GM23248 (cell line): ENCODE measurements at regions not wholly inside any gene's neighbourhood (a gene's known extent, or its start where the extent isn't known, plus 50 kb on each side); places are given as distances from the start of the nearest gene placed in this dataset.

Source experiments
- DNase-seq: peaks from one replicate; pipeline ENCODE4 v3.0.0-alpha.2; 2015
- H2AFZ ChIP-seq: fragments of 200-600 bp; sonication (generic); 2 replicates; pipeline ENCODE4 v1.6.1; 2016; ENCODE audit warnings: antibody characterized with exemption
- H3F3A ChIP-seq: fragments of 200-600 bp; sonication (generic); 2 replicates; pipeline ENCODE4 v1.6.1; 2016; ENCODE audit warnings: mild to moderate bottlenecking, antibody characterized with exemption, mixed run types; ENCODE audit not compliant: insufficient read depth
- H3K27ac ChIP-seq: fragments of 200-600 bp; sonication (generic); 2 replicates; pipeline ENCODE4 v1.5.1; 2016; ENCODE audit warnings: mild to moderate bottlenecking
- H3K27me3 ChIP-seq: fragments of 200-600 bp; sonication (generic); replicated peaks from 2 replicates; pipeline ENCODE4 v1.6.1; 2016; ENCODE audit warnings: mild to moderate bottlenecking; ENCODE audit not compliant: insufficient read depth
- H3K36me3 ChIP-seq: fragments of 200-600 bp; sonication (generic); 2 replicates; pipeline ENCODE4 v1.6.1; 2016; ENCODE audit warnings: low read depth, mild to moderate bottlenecking
- H3K4me1 ChIP-seq: fragments of 200-600 bp; sonication (generic); 2 replicates; pipeline ENCODE4 v1.6.1; 2016; ENCODE audit warnings: mild to moderate bottlenecking; ENCODE audit not compliant: insufficient read depth
- H3K4me2 ChIP-seq: fragments of 200-600 bp; sonication (generic); one replicate; pipeline ENCODE4 v1.6.1; 2016; ENCODE audit warnings: mild to moderate bottlenecking; ENCODE audit not compliant: unreplicated experiment
- H3K4me3 ChIP-seq: fragments of 200-600 bp; sonication (generic); 2 replicates; pipeline ENCODE4 v1.5.1; 2016; ENCODE audit warnings: mild to moderate bottlenecking
- H3K79me2 ChIP-seq: fragments of 200-600 bp; sonication (generic); 2 replicates; pipeline ENCODE4 v1.6.1; 2016; ENCODE audit warnings: mild to moderate bottlenecking; ENCODE audit not compliant: insufficient read depth
- H3K9ac ChIP-seq: fragments of 200-600 bp; sonication (generic); 2 replicates; pipeline ENCODE4 v1.6.1; 2016; ENCODE audit warnings: mild to moderate bottlenecking
- H3K9me2 ChIP-seq: fragments of 200-600 bp; sonication (generic); 2 replicates; pipeline ENCODE4 v1.6.1; 2016; ENCODE audit warnings: mixed run types, mild to moderate bottlenecking, moderate library complexity; ENCODE audit not compliant: insufficient read depth
- H3K9me3 ChIP-seq: fragments of 200-600 bp; sonication (generic); one replicate; pipeline ENCODE4 v1.6.1; 2017; ENCODE audit warnings: low read depth
- H4K20me1 ChIP-seq: fragments of 200-600 bp; sonication (generic); 2 replicates; pipeline ENCODE4 v1.6.0; 2016; ENCODE audit not compliant: insufficient read depth
- EZH2 ChIP-seq: fragments of 200-600 bp; sonication (generic); IDR thresholded peaks from 2 replicates; pipeline ENCODE4 v1.6.1; 2018; ENCODE audit warnings: antibody characterized with exemption, mild to moderate bottlenecking; ENCODE audit not compliant: insufficient read depth, poor library complexity, severe bottlenecking
- EZH2phosphoT487 ChIP-seq: fragments of 200-600 bp; sonication (generic); IDR thresholded peaks from 2 replicates; pipeline ENCODE4 v1.6.1; 2018; ENCODE audit warnings: antibody characterized with exemption, moderate library complexity, mild to moderate bottlenecking, low read depth; ENCODE audit not compliant: insufficient read depth
- WGBS, 2 experiments: methylation state at CpG; one replicate each; pipeline ENCODE4 v1.1.6; 2015 to 2017; ENCODE audit warnings: low lambda C conversion rate in 2 of 2, low coverage in 1 of 2; ENCODE audit errors: missing lambda C conversion rate in 2 of 2; 5-methylcytosine and 5-hydroxymethylcytosine counted together
- in situ Hi-C: fragments of 300-500 bp; cut with MboI; formaldehyde crosslinking; loops from 2 replicates; pipeline ENCODE4 v1.15.0; 2020

DNA sequence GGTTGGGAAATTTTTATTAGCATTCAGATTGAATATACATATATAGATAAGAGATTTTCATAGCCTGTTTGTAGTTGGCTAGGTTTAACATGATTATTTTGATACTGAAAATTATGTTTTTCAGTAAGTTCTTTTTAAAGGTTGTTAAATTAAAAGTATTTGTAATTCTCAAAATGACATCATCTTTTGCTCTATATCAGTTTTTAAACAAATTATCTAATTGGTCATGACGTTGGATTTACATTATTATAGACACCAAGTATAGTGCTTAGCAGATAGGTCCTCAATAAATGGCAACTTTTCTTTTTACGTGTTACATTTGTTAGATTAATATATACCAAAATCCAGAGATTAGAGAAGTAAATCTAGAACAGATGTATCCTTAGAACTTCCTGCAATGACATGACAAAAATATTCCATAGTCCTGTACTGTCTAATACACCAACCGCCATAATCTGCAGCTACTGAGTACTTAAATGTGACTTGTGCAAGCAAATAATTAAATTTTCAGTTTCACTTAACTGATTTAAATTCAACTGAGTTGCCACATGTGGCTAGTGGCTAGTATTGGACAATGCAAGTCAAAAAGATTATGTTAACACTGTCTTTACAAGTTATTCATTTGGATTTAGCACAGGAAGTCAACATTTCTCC, 1613.1 kb upstream of the TENM3 start:
- H3K79me2 ChIP-seq = no peaks in the 10 kb centered on the region
- DNase-seq = no peak
- H3K4me2 ChIP-seq = no peak overlapping the region
- H3K27ac ChIP-seq = no peak overlapping the region
- no peaks in the 10 kb centered on the region for H3K4me1 ChIP-seq
- H3K9me2 ChIP-seq = no peaks in the 10 kb centered on the region
- H3F3A ChIP-seq = no peaks in the 10 kb centered on the region
- no peak overlapping the region for H2AFZ ChIP-seq
- H3K27me3 ChIP-seq = no peaks in the 10 kb centered on the region
- no peaks in the 10 kb centered on the region for H4K20me1 ChIP-seq
- no peak for TF ChIP-seq EZH2phosphoT487
- no peak for TF ChIP-seq EZH2
- H3K9me3 ChIP-seq = no peaks in the 10 kb centered on the region
- H3K4me3 ChIP-seq = no peak overlapping the region
- WGBS, 2 experiments = 10% methylated on average over 3 of the region's 3 CpGs
- in situ Hi-C loops = no loop called here
- no peaks in the 10 kb centered on the region for H3K36me3 ChIP-seq
- no peak overlapping the region for H3K9ac ChIP-seq

GRCh38 chr4:180634306-180634705, 1608.9 kb upstream of the TENM3 start:
- H3K36me3 ChIP-seq = no peaks in the 10 kb centered on the region
- H3K27ac ChIP-seq = no peak overlapping the region
- no peak overlapping the region for H3K4me2 ChIP-seq
- no peaks in the 10 kb centered on the region for H3F3A ChIP-seq
- no peaks in the 10 kb centered on the region for H3K27me3 ChIP-seq
- H3K4me3 ChIP-seq = no peak overlapping the region
- no peaks in the 10 kb centered on the region for H3K79me2 ChIP-seq
- H3K9me3 ChIP-seq = peaks cover 3% of the 10 kb centered on the region
- WGBS, 2 experiments = 0 to 5% methylated on average over 1 of the region's 1 CpG
- in situ Hi-C loops = no loop called here
- no peaks in the 10 kb centered on the region for H3K9me2 ChIP-seq
- H4K20me1 ChIP-seq = no peaks in the 10 kb centered on the region
- no peak overlapping the region for H2AFZ ChIP-seq
- H3K4me1 ChIP-seq = no peaks in the 10 kb centered on the region
- no peak for TF ChIP-seq EZH2
- no peak for TF ChIP-seq EZH2phosphoT487
- DNase-seq = no peak
- no peak overlapping the region for H3K9ac ChIP-seq

GRCh38 chr4:180635281-180635680, 1607.9 kb upstream of the TENM3 start:
- DNase-seq = no peak
- TF ChIP-seq EZH2phosphoT487 (no peak), EZH2 (no peak)
- Histone ChIP-seq H3K9ac (no peak overlapping the region), H3K36me3 (no peaks in the 10 kb centered on the region), H3K4me2 (no peak overlapping the region), H3K4me3 (no peak overlapping the region), H3F3A (no peaks in the 10 kb centered on the region), H3K4me1 (no peaks in the 10 kb centered on the region), H3K79me2 (no peaks in the 10 kb centered on the region), H2AFZ (no peak overlapping the region), H3K9me3 (peaks cover 3% of the 10 kb centered on the region), H3K27me3 (no peaks in the 10 kb centered on the region), H3K9me2 (no peaks in the 10 kb centered on the region), H3K27ac (no peak overlapping the region), H4K20me1 (no peaks in the 10 kb centered on the region)
- WGBS, 2 experiments = 13 to 19% methylated on average over 8 of the region's 8 CpGs
- in situ Hi-C loops = no loop called here

DNA sequence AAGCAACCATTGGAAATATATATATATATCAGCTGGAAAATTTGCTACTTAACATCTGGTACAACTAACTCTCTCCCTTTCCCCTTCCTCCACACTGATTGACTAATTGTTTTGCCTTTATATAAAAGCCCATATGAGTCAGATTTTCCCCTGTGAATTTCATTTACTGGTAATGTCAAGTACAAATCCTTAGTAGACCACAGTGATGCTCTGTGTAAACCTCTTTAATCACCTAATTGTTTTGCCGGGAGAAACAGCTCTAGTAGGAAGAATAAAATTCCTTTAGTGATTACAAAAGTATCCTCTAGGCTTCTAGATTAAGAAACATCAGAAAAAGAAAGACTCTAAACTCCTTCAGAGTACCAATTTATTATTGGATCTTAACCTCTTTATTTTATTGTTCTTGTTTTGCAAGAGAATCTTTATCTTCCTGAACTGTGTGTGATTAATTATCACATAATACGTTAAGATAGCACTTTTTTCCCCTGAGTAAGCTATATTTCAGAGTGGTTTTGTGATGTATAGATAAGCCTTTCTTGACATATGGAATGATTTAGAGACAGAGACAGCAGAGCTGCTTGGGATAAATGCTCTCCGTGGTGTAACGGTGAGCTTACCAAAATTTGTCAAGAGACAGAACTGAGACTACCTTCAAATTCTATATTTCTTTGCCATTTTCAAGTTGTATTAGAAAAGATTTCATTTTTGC, 1606.4 kb upstream of the TENM3 start:
- no peaks in the 10 kb centered on the region for H3K79me2 ChIP-seq
- no peaks in the 10 kb centered on the region for H3F3A ChIP-seq
- H3K9me3 ChIP-seq = peaks cover 3% of the 10 kb centered on the region
- in situ Hi-C loops = no loop called here
- H3K4me2 ChIP-seq = no peak overlapping the region
- no peaks in the 10 kb centered on the region for H3K4me1 ChIP-seq
- H4K20me1 ChIP-seq = no peaks in the 10 kb centered on the region
- no peaks in the 10 kb centered on the region for H3K27me3 ChIP-seq
- no peak overlapping the region for H3K9ac ChIP-seq
- TF ChIP-seq EZH2 = no peak
- no peak for TF ChIP-seq EZH2phosphoT487
- H3K9me2 ChIP-seq = no peaks in the 10 kb centered on the region
- no peak overlapping the region for H3K4me3 ChIP-seq
- no peak overlapping the region for H3K27ac ChIP-seq
- H2AFZ ChIP-seq = no peak overlapping the region
- no peaks in the 10 kb centered on the region for H3K36me3 ChIP-seq
- DNase-seq = no peak
- 47 to 48% methylated on average over 4 of the region's 4 CpGs for WGBS, 2 experiments
